ENCODE measurements at regions not wholly inside any gene's neighbourhood (a gene's known extent, or its start where the extent isn't known, plus 50 kb on each side); places are given as distances from the start of the nearest gene placed in this dataset.

- no peak for TF ChIP-seq CTCF (conservative IDR thresholded peaks at IDR 0.05; ENCODE audit: low read length)
- no peak for TF ChIP-seq EZH2phosphoT487 (IDR thresholded peaks at IDR 0.05; ENCODE audit: borderline replicate concordance)
Measured at GRCh38 chr4:19596342-19596741, 655.4 kb upstream of the SLIT2 start.

Data from Loucy (cell line).